ENCODE measurements at regions not wholly inside any gene's neighbourhood (a gene's known extent, or its start where the extent isn't known, plus 50 kb on each side); places are given as distances from the start of the nearest gene placed in this dataset.
"Not testable (repeated sequence)": the region's sequence is repeated elsewhere in the genome, so short reads cannot be mapped to it uniquely, and the experiment has no call there.

DNA sequence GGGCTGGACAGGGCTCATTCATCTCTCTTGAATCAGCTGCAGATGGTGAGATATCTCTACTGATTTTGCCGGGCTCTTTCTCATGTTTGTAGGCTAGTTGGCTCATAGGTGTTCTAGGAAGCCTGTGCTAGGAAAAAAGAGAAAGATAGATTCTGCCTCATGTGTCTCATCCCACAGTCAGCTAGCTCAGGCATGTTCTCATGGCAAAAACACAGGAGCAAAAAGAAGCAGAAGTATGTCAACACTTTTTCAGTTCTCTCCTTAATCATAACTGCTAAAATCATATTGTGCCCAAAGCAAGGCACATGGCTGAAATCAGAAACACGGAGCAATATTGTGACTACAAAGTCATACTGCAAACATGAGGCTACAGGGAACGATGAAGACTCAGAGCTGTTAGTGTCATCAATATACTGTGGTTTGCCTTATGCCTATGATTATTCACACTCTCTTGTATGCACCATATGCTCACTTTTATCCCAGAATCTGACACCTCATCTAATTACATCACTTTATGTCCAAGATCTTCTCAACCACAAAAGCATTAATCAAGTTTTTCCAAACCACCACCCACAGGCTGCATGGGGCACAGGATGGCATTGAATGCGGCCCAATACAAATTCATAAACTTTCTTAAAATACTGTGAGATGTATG is 571.9 kb upstream of the CNTNAP5 start:
- no peak for DNase-seq
- Histone ChIP-seq H3K36me3 (no peaks in the 10 kb centered on the region), H3K27ac (no peak overlapping the region), H3K9me3 (peaks cover 0 to 4% of the 10 kb centered on the region in 2 donors), H3K4me3 (no peak overlapping the region), H3K4me1 (no peaks in the 10 kb centered on the region), H3K27me3 (no peaks in the 10 kb centered on the region)
- intact Hi-C loops (cut with DNase I) = no loop called here
- no peak for ATAC-seq
- no peak for TF ChIP-seq CTCF (IDR thresholded peaks at IDR 0.05)

- Histone ChIP-seq H3K4me1 (no peaks in the 10 kb centered on the region), H3K36me3 (no peaks in the 10 kb centered on the region), H3K27ac (no peak overlapping the region), H3K27me3 (no peaks in the 10 kb centered on the region), H3K9me3 (peaks cover 0 to 4% of the 10 kb centered on the region in 2 donors), H3K4me3 (no peak overlapping the region)
- DNase-seq = no peak
- intact Hi-C loops (cut with DNase I) = no loop called here
- no peak for TF ChIP-seq CTCF (IDR thresholded peaks at IDR 0.05)
- ATAC-seq = no peak
Observed at GRCh38 chr2:123453772-123454171, 571.3 kb upstream of the CNTNAP5 start.

- intact Hi-C loops (cut with DNase I); ATAC-seq; H3K4me3 ChIP-seq: not testable (repeated sequence)
Observed at GRCh38 chr2:123455234-123455633, 569.9 kb upstream of the CNTNAP5 start.

DNA sequence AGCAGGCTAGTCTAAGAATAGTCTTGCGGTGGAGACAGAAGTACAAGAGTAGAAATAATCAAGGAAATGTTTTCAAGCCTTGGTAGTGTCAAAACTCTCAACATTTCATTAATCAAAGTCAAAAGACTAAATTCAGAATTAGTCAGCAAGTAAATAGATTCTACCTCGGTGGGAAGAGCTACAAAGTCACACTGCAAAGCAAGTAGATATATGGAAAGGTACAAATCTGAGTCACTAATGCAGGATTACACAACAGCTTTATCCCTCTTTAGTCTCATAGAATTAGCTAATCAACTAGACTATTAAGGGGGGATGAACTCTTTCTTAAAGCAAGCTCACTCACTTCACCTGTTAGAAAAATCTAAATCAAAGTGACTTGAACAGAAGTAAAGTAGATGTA is 568.7 kb upstream of the CNTNAP5 start:
- Histone ChIP-seq H3K4me3 (no peak overlapping the region), H3K9me3 (peaks cover 0 to 4% of the 10 kb centered on the region in 2 donors), H3K4me1 (no peaks in the 10 kb centered on the region), H3K36me3 (no peaks in the 10 kb centered on the region), H3K27me3 (no peaks in the 10 kb centered on the region), H3K27ac (no peak overlapping the region)
- no peak for ATAC-seq
- intact Hi-C loops (cut with DNase I) = no loop called here
- TF ChIP-seq CTCF (IDR thresholded peaks at IDR 0.05) = no peak
- DNase-seq = no peak

More at GRCh38 chr2:123455234-123455633, 569.9 kb upstream of the CNTNAP5 start:
- H3K36me3 ChIP-seq, H3K27ac ChIP-seq, H3K9me3 ChIP-seq, H3K27me3 ChIP-seq, H3K4me1 ChIP-seq, DNase-seq: not testable (repeated sequence)

DNA sequence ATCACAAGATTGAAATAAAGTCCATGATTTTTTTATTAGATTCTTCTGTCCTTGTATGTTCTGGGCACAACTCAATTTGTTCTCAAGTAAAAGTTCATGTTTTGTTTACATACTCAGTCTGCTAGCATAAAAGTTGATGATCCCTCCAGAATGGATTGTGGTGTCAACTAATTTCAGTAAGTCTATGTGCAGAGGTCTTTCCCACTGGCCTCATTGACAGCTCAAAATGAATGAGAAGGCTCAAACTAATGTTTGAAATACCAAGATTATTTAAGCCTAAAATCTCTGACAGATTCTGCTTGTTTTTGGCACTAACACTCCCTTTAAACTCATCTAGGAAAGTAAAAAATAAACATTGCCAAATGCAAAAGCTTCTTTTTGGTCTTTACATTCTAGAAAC is 561.2 kb upstream of the CNTNAP5 start:
- intact Hi-C loops (cut with DNase I) = no loop called here
- DNase-seq (no peak), ATAC-seq (no peak)
- Histone ChIP-seq H3K36me3 (no peaks in the 10 kb centered on the region), H3K4me1 (no peaks in the 10 kb centered on the region), H3K4me3 (no peak overlapping the region), H3K9me3 (no peaks in the 10 kb centered on the region), H3K27me3 (no peaks in the 10 kb centered on the region), H3K27ac (no peak overlapping the region)
- no peak for TF ChIP-seq CTCF (IDR thresholded peaks at IDR 0.05)

- intact Hi-C loops (cut with DNase I) = no loop called here
- H3K36me3 ChIP-seq = no peaks in the 10 kb centered on the region
- H3K9me3 ChIP-seq = peaks cover 0 to 10% of the 10 kb centered on the region in 2 donors
- TF ChIP-seq CTCF (IDR thresholded peaks at IDR 0.05) = no peak
- DNase-seq (no peak), ATAC-seq (no peak)
- no peak overlapping the region for H3K4me3 ChIP-seq
- no peak overlapping the region for H3K27ac ChIP-seq
- H3K4me1 ChIP-seq = no peaks in the 10 kb centered on the region
- H3K27me3 ChIP-seq = no peaks in the 10 kb centered on the region
Observed at GRCh38 chr2:123468071-123468470, 557.0 kb upstream of the CNTNAP5 start.

Data from left lung (tissue), 4 donors.